ENCODE measurements at regions not wholly inside any gene's neighbourhood (a gene's known extent, or its start where the extent isn't known, plus 50 kb on each side); places are given as distances from the start of the nearest gene placed in this dataset.

DNA sequence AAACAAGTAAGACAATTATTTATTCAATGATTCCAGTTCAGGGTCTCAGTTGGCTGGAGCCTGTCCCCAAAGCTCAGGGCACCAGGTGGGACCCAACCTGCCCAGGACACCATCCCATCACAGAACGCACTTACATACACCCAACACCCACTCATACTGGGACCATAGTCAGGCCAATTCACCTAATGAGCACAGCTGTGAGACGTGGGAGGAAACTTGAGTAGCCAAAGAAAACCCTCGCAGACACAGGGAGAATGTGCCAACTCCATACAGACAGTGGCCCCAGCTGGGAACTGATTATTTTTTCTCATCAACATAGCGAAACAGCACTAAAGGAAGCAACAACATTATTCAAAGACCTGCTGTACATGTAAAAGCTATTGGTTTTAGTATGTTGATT is 58.6 kb upstream of the DOK5 start:
- TF ChIP-seq ZMAT4 (CRISPR knock-in tag; IDR thresholded peaks at IDR 0.05): no peak
- TF ChIP-seq, protein P1, sequence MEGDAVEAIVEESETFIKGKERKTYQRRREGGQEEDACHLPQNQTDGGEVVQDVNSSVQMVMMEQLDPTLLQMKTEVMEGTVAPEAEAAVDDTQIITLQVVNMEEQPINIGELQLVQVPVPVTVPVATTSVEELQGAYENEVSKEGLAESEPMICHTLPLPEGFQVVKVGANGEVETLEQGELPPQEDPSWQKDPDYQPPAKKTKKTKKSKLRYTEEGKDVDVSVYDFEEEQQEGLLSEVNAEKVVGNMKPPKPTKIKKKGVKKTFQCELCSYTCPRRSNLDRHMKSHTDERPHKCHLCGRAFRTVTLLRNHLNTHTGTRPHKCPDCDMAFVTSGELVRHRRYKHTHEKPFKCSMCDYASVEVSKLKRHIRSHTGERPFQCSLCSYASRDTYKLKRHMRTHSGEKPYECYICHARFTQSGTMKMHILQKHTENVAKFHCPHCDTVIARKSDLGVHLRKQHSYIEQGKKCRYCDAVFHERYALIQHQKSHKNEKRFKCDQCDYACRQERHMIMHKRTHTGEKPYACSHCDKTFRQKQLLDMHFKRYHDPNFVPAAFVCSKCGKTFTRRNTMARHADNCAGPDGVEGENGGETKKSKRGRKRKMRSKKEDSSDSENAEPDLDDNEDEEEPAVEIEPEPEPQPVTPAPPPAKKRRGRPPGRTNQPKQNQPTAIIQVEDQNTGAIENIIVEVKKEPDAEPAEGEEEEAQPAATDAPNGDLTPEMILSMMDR (IDR thresholded peaks at IDR 0.05): no peak
- TF ChIP-seq, protein P2, sequence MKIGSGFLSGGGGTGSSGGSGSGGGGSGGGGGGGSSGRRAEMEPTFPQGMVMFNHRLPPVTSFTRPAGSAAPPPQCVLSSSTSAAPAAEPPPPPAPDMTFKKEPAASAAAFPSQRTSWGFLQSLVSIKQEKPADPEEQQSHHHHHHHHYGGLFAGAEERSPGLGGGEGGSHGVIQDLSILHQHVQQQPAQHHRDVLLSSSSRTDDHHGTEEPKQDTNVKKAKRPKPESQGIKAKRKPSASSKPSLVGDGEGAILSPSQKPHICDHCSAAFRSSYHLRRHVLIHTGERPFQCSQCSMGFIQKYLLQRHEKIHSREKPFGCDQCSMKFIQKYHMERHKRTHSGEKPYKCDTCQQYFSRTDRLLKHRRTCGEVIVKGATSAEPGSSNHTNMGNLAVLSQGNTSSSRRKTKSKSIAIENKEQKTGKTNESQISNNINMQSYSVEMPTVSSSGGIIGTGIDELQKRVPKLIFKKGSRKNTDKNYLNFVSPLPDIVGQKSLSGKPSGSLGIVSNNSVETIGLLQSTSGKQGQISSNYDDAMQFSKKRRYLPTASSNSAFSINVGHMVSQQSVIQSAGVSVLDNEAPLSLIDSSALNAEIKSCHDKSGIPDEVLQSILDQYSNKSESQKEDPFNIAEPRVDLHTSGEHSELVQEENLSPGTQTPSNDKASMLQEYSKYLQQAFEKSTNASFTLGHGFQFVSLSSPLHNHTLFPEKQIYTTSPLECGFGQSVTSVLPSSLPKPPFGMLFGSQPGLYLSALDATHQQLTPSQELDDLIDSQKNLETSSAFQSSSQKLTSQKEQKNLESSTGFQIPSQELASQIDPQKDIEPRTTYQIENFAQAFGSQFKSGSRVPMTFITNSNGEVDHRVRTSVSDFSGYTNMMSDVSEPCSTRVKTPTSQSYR (CRISPR knock-in tag; IDR thresholded peaks at IDR 0.05): no peak
